ENCODE measurements at regions not wholly inside any gene's neighbourhood (a gene's known extent, or its start where the extent isn't known, plus 50 kb on each side); places are given as distances from the start of the nearest gene placed in this dataset.

GRCh38 chr11:71188073-71188472 is 64.3 kb downstream of the SHANK2 start:
- Mint-ChIP-seq H3K4me3 (ENCODE audit: low read depth) (no peak overlapping the region), H3K27ac (peak overlapping the region; percentile 72), H3K4me1 (ENCODE audit: low read depth) (peaks cover 26% of the 10 kb centered on the region), H3K36me3 (ENCODE audit: insufficient read depth) (peaks cover 17% of the 10 kb centered on the region), H3K27me3 (no peaks in the 10 kb centered on the region), H3K9me3 (ENCODE audit: low read depth) (no peaks in the 10 kb centered on the region)
- no peak for DNase-seq (ENCODE audit: low spot score, unreplicated experiment)
- TF ChIP-seq CTCF (IDR thresholded peaks at IDR 0.05; ENCODE audit: unreplicated experiment) = no peak

- TF ChIP-seq CTCF (IDR thresholded peaks at IDR 0.05; ENCODE audit: unreplicated experiment) = no peak
- DNase-seq (ENCODE audit: low spot score, unreplicated experiment) = no peak
- H3K9me3 Mint-ChIP-seq (ENCODE audit: low read depth) = no peaks in the 10 kb centered on the region
- peak overlapping the region; percentile 72 for H3K27ac Mint-ChIP-seq
- no peak overlapping the region for H3K4me3 Mint-ChIP-seq (ENCODE audit: low read depth)
- peaks cover 19% of the 10 kb centered on the region for H3K36me3 Mint-ChIP-seq (ENCODE audit: insufficient read depth)
- H3K4me1 Mint-ChIP-seq (ENCODE audit: low read depth) = peaks cover 24% of the 10 kb centered on the region
- no peaks in the 10 kb centered on the region for H3K27me3 Mint-ChIP-seq
These were observed 65.6 kb downstream of the SHANK2 start for GRCh38 chr11:71186806-71187205.

- no peaks in the 10 kb centered on the region for H3K9me3 Mint-ChIP-seq (ENCODE audit: low read depth)
- peaks cover 26% of the 10 kb centered on the region for H3K4me1 Mint-ChIP-seq (ENCODE audit: low read depth)
- H3K36me3 Mint-ChIP-seq (ENCODE audit: insufficient read depth) = peaks cover 16% of the 10 kb centered on the region
- no peak overlapping the region for H3K4me3 Mint-ChIP-seq (ENCODE audit: low read depth)
- H3K27ac Mint-ChIP-seq = no peak overlapping the region
- no peaks in the 10 kb centered on the region for H3K27me3 Mint-ChIP-seq
- TF ChIP-seq CTCF (IDR thresholded peaks at IDR 0.05; ENCODE audit: unreplicated experiment) = no peak
- DNase-seq (ENCODE audit: low spot score, unreplicated experiment) = no peak
These were observed 67.0 kb downstream of the SHANK2 start for GRCh38 chr11:71185411-71185810.

- Mint-ChIP-seq H3K4me3 (ENCODE audit: low read depth) (no peak overlapping the region), H3K36me3 (ENCODE audit: insufficient read depth) (peaks cover 16% of the 10 kb centered on the region), H3K27ac (no peak overlapping the region), H3K27me3 (no peaks in the 10 kb centered on the region), H3K9me3 (ENCODE audit: low read depth) (no peaks in the 10 kb centered on the region), H3K4me1 (ENCODE audit: low read depth) (peaks cover 31% of the 10 kb centered on the region)
- DNase-seq (ENCODE audit: low spot score, unreplicated experiment) = no peak
- no peak for TF ChIP-seq CTCF (IDR thresholded peaks at IDR 0.05; ENCODE audit: unreplicated experiment)
These were observed 67.8 kb downstream of the SHANK2 start for GRCh38 chr11:71184421-71185210.

- Mint-ChIP-seq H3K9me3 (ENCODE audit: low read depth) (no peaks in the 10 kb centered on the region), H3K4me1 (ENCODE audit: low read depth) (peaks cover 34% of the 10 kb centered on the region), H3K27ac (no peak overlapping the region), H3K27me3 (no peaks in the 10 kb centered on the region), H3K36me3 (ENCODE audit: insufficient read depth) (peaks cover 16% of the 10 kb centered on the region), H3K4me3 (ENCODE audit: low read depth) (no peak overlapping the region)
- no peak for TF ChIP-seq CTCF (IDR thresholded peaks at IDR 0.05; ENCODE audit: unreplicated experiment)
- DNase-seq (ENCODE audit: low spot score, unreplicated experiment) = no peak
These were observed 68.5 kb downstream of the SHANK2 start for GRCh38 chr11:71183878-71184277.
